ENCODE measurements at regions not wholly inside any gene's neighbourhood (a gene's known extent, or its start where the extent isn't known, plus 50 kb on each side); places are given as distances from the start of the nearest gene placed in this dataset.

DNA sequence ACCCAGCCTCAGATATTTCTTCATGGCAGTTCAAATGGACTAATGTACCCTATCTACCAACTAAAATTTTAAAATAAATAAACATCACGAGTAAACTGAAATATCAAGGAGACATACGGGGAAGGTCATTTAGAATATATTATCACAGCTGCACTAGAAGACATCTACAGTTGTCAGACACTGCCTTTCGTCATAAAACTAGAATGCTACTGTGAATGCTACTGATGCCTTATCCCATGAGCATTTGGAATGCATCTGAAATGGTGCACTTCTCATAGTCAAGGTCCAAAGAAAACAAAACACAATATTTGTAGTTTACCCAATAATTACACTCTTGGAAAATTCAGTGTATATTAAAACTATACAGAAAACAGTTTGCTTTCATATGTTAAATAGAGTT is 165.2 kb downstream of the MREG start:
- Mint-ChIP-seq H3K27me3 (no peaks in the 10 kb centered on the region), H3K27ac (no peak overlapping the region), H3K4me1 (no peaks in the 10 kb centered on the region), H3K4me3 (no peak overlapping the region), H3K9me3 (no peaks in the 10 kb centered on the region)
- DNase-seq, result no peak
- no peak for ATAC-seq

- no peak for DNase-seq
- no peak overlapping the region for H3K27ac Mint-ChIP-seq
These were observed 165.6 kb downstream of the MREG start for GRCh38 chr2:215847718-215848117.

GRCh38 chr2:215847056-215847455 is 166.3 kb downstream of the MREG start:
- ATAC-seq (no peak), DNase-seq (no peak)
- no peaks in the 10 kb centered on the region for H3K4me1 Mint-ChIP-seq
- no peak overlapping the region for H3K27ac Mint-ChIP-seq
- H3K27me3 Mint-ChIP-seq, result no peaks in the 10 kb centered on the region
- no peaks in the 10 kb centered on the region for H3K9me3 Mint-ChIP-seq
- no peak overlapping the region for H3K4me3 Mint-ChIP-seq

More at GRCh38 chr2:215847718-215848117, 165.6 kb downstream of the MREG start:
- no peaks in the 10 kb centered on the region for H3K4me1 Mint-ChIP-seq
- H3K9me3 Mint-ChIP-seq, result no peaks in the 10 kb centered on the region
- no peaks in the 10 kb centered on the region for H3K27me3 Mint-ChIP-seq
- H3K4me3 Mint-ChIP-seq, result no peak overlapping the region
- ATAC-seq, result no peak

DNA sequence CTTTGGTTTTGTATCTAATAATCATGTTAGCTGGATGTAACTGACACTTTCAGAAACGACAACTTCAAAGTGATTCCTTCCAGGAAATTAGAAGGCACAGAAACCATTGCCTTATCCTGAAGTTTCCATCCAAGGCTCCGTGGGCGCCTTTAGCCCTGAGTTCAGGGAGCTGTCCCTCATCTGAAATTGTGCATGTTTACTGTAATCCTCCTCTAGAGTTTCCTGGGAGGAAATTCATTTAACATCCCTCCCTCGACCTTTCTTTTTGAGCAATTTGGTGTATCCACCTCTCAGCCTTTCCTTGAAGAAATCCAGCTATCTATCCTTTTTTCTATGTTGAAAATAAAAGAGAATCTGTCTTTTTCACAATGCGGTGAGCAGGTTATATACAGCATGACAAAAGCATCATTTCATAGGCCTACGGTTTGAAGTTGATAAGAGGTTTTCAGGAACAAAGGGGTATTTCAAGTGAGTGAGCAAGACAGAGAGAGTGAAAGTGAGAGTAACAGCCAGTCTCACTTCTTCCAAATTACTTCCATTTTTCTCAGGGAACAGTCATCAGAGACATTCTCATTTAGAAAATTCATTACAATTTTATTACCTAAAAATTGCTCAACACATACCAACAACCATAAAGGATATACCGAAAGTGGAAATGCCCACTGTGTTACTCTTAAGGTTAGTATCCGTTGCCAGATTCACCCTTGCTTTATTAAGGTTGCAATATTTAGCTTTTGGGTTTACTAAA is 167.3 kb downstream of the MREG start:
- no peaks in the 10 kb centered on the region for H3K9me3 Mint-ChIP-seq
- ATAC-seq (no peak), DNase-seq (no peak)
- no peaks in the 10 kb centered on the region for H3K4me1 Mint-ChIP-seq
- H3K27me3 Mint-ChIP-seq, result no peaks in the 10 kb centered on the region
- H3K27ac Mint-ChIP-seq, result no peak overlapping the region
- H3K4me3 Mint-ChIP-seq, result no peak overlapping the region

GRCh38 chr2:215843579-215843978 is 169.8 kb downstream of the MREG start:
- no peak for DNase-seq
- H3K27me3 Mint-ChIP-seq, result no peaks in the 10 kb centered on the region
- no peak overlapping the region for H3K27ac Mint-ChIP-seq
- no peak for ATAC-seq
- no peak overlapping the region for H3K4me3 Mint-ChIP-seq
- no peaks in the 10 kb centered on the region for H3K4me1 Mint-ChIP-seq
- no peaks in the 10 kb centered on the region for H3K9me3 Mint-ChIP-seq

DNA sequence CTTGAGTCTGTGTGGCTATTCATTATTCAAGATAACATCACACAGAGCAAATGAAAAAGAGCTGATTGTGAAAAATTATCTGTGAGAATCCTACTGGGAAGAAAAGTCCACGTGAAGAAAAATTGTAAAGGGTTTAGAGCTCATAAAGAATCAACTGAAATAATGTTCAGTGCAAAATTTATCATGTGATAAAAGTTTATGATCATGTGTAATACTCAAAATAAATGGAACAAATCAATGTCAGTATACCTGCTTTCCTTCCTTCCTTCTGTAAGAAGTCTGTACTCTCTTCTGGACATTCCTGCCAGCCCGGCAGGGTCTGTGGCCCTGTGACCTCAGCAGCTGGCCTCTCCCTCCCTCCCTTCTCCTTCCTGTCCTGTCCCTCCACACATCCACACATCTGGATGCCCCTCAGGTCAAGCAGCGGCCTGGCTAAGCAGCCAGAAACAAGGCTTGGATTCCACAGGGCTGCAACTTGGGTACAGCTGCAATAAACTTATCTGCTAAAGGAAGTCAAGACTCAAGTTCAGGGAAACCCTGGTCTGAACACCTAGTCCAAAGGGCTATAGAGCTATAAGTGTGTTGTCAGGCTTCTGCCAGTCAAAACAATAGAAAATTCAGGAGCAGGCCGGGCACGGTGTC is 172.1 kb downstream of the MREG start:
- H3K27me3 Mint-ChIP-seq, result peaks cover 2% of the 10 kb centered on the region
- no peaks in the 10 kb centered on the region for H3K9me3 Mint-ChIP-seq
- ATAC-seq (no peak), DNase-seq (no peak)
- no peaks in the 10 kb centered on the region for H3K4me1 Mint-ChIP-seq
- no peak overlapping the region for H3K4me3 Mint-ChIP-seq
- H3K27ac Mint-ChIP-seq, result no peak overlapping the region

- H3K4me1 Mint-ChIP-seq, result no peaks in the 10 kb centered on the region
- DNase-seq, result no peak
- H3K9me3 Mint-ChIP-seq, result no peaks in the 10 kb centered on the region
- H3K27me3 Mint-ChIP-seq, result peaks cover 8% of the 10 kb centered on the region
- no peak overlapping the region for H3K27ac Mint-ChIP-seq
- no peak overlapping the region for H3K4me3 Mint-ChIP-seq
- peak; percentile 15 for ATAC-seq
These were observed 173.5 kb downstream of the MREG start for GRCh38 chr2:215839816-215840215.

DNA sequence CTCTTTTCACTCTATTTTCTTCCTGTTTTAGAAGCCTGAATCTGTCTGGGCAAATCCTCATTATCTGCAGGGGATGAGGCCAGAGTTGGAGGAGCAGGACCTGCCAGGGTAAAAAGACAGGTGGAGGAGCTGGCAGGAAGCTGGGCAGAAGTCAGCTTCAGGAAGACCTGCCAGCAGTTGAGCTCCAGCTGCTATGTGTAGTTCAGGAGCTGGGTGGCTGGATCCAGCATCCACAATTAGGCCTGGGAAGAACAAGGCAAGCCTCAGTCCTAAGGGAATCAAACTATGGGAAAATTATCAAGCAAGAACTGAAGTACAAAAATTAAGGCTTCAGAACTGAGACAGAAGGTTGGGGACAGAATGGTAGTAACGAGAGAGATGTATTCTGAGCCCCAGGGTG is 174.0 kb downstream of the MREG start:
- peaks cover 8% of the 10 kb centered on the region for H3K27me3 Mint-ChIP-seq
- no peak overlapping the region for H3K4me3 Mint-ChIP-seq
- ATAC-seq (no peak), DNase-seq (no peak)
- no peaks in the 10 kb centered on the region for H3K9me3 Mint-ChIP-seq
- H3K4me1 Mint-ChIP-seq, result no peaks in the 10 kb centered on the region
- H3K27ac Mint-ChIP-seq, result no peak overlapping the region

DNA sequence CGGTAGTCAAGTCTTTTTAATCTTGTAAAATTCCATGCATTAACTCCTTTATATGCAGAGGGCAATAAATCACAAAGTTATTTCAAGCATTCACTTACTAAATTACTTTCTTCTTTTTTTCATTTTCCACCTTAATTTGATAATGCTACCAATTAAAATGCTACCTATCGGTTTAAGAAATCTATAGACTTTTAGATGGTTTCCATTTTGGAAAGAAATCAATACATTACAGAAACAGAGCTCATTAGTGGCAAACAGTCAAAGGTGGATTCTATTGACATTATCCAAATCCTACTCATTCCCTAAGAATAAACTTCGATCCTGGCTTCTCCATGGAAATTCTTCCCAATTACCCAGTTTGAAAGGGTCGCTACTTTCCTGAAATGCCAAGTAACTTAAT is 176.5 kb downstream of the MREG start:
- Mint-ChIP-seq H3K4me1 (no peaks in the 10 kb centered on the region), H3K27ac (no peak overlapping the region), H3K27me3 (peaks cover 8% of the 10 kb centered on the region), H3K4me3 (no peak overlapping the region), H3K9me3 (no peaks in the 10 kb centered on the region)
- DNase-seq, result no peak
- ATAC-seq, result no peak

GRCh38 chr2:215835657-215836056 is 177.7 kb downstream of the MREG start:
- Mint-ChIP-seq H3K27me3 (peaks cover 8% of the 10 kb centered on the region), H3K4me1 (peaks cover 5% of the 10 kb centered on the region)

GRCh38 chr2:215835231-215835630 is 178.1 kb downstream of the MREG start:
- no peak overlapping the region for H3K4me3 Mint-ChIP-seq
- ATAC-seq (no peak), DNase-seq (no peak)
- no peak overlapping the region for H3K27ac Mint-ChIP-seq
- H3K27me3 Mint-ChIP-seq, result peaks cover 8% of the 10 kb centered on the region
- no peaks in the 10 kb centered on the region for H3K9me3 Mint-ChIP-seq
- peaks cover 5% of the 10 kb centered on the region for H3K4me1 Mint-ChIP-seq

More at GRCh38 chr2:215835657-215836056, 177.7 kb downstream of the MREG start:
- no peak for DNase-seq
- H3K4me3 Mint-ChIP-seq, result no peak overlapping the region
- no peak for ATAC-seq
- no peaks in the 10 kb centered on the region for H3K9me3 Mint-ChIP-seq
- no peak overlapping the region for H3K27ac Mint-ChIP-seq

- Mint-ChIP-seq H3K27me3 (peaks cover 8% of the 10 kb centered on the region), H3K4me3 (no peak overlapping the region), H3K27ac (no peak overlapping the region), H3K9me3 (no peaks in the 10 kb centered on the region), H3K4me1 (peaks cover 8% of the 10 kb centered on the region)
- ATAC-seq (no peak), DNase-seq (no peak)
These were observed 179.7 kb downstream of the MREG start for GRCh38 chr2:215833531-215834162.

DNA sequence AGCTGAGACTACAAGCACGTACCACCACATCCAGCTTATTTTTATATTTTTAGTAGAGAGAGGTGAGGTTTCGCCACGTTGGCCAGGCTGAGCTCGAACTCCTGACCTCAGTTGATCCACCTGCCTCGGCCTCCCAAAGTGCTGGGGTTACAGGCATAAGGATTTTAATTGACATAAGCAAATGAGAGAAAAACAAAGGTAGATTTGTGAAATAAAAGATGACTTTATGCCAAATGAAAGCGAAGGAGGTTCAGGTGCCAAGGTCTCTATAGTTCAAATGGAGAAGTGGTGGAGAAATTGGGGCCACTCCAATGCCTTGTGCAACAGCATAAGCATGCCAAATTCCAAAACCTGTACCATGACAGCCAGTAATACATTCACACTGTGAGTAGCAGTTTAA is 180.6 kb downstream of the MREG start:
- Mint-ChIP-seq H3K9me3 (no peaks in the 10 kb centered on the region), H3K27me3 (peaks cover 8% of the 10 kb centered on the region), H3K27ac (peak overlapping the region in 1 of 2 donors; percentile 20), H3K4me1 (peaks cover 11% of the 10 kb centered on the region), H3K4me3 (no peak overlapping the region)
- DNase-seq (no peak), ATAC-seq (no peak)

- peak overlapping the region; percentile 13 to 49 for H3K4me3 Mint-ChIP-seq
- peaks cover 7% of the 10 kb centered on the region for H3K27me3 Mint-ChIP-seq
- H3K4me1 Mint-ChIP-seq, result peaks cover 11% of the 10 kb centered on the region
- H3K27ac Mint-ChIP-seq, result peak overlapping the region; percentile 77 to 87
- no peak for DNase-seq
- ATAC-seq, result peak; percentile 41
- no peaks in the 10 kb centered on the region for H3K9me3 Mint-ChIP-seq
These were observed 181.9 kb downstream of the MREG start for GRCh38 chr2:215831296-215831913.

- DNase-seq (no peak), ATAC-seq (no peak)
- Mint-ChIP-seq H3K4me3 (no peak overlapping the region), H3K27me3 (no peaks in the 10 kb centered on the region), H3K9me3 (no peaks in the 10 kb centered on the region), H3K27ac (no peak overlapping the region), H3K4me1 (peaks cover 11% of the 10 kb centered on the region)
These were observed 183.0 kb downstream of the MREG start for GRCh38 chr2:215830304-215830703.

DNA sequence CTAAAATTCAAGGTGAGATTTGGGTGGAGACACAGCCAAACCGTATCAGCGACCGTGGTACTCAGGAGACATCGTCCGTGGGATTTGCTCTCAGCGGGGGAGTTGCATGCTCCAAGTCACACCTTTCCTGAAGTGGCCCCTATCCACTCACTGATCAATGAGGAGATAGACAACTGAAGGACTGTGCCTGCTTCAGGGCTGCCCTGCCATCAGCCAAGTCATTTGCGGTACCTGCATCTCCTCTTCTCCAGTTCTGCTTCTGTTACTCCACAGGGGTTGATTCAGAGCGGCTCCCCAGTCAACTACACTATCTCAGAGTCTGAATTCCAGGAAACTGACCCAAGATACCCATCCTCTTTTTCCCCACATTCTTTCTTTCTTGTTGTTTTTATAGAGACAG is 184.1 kb downstream of the MREG start:
- Mint-ChIP-seq H3K27ac (no peak overlapping the region), H3K9me3 (no peaks in the 10 kb centered on the region), H3K4me1 (peaks cover 11% of the 10 kb centered on the region), H3K27me3 (no peaks in the 10 kb centered on the region), H3K4me3 (no peak overlapping the region)
- DNase-seq, result no peak
- no peak for ATAC-seq

Data from stimulated activated naive CD8-positive, alpha-beta T cell treated with anti-CD3 and anti-CD28 coated beads, Interleukin-15, amount 100 ng/mL, for 72 hours (primary cell).